ENCODE measurements at regions not wholly inside any gene's neighbourhood (a gene's known extent, or its start where the extent isn't known, plus 50 kb on each side); places are given as distances from the start of the nearest gene placed in this dataset.

- no peak overlapping the region for H3K4me3 ChIP-seq (ENCODE audit: low read depth, low read length)
- TF ChIP-seq CTCF (IDR thresholded peaks at IDR 0.05; ENCODE audit: low read depth, low read length): no peak
Measured at GRCh38 chr2:185428000-185428399, 310.6 kb upstream of the FSIP2 start.

- no peak overlapping the region for H3K4me3 ChIP-seq (ENCODE audit: low read depth, low read length)
- TF ChIP-seq CTCF (IDR thresholded peaks at IDR 0.05; ENCODE audit: low read depth, low read length): no peak
Measured at GRCh38 chr2:185433824-185434223, 304.8 kb upstream of the FSIP2 start.

- TF ChIP-seq CTCF (IDR thresholded peaks at IDR 0.05; ENCODE audit: low read depth, low read length): no peak
- H3K4me3 ChIP-seq (ENCODE audit: low read depth, low read length): no peak overlapping the region
Measured at GRCh38 chr2:185436787-185437372, 301.7 kb upstream of the FSIP2 start.

GRCh38 chr2:185441486-185442005 is 297.1 kb upstream of the FSIP2 start:
- H3K4me3 ChIP-seq (ENCODE audit: low read depth, low read length): no peak overlapping the region
- no peak for TF ChIP-seq CTCF (IDR thresholded peaks at IDR 0.05; ENCODE audit: low read depth, low read length)

GRCh38 chr2:185456517-185456916 is 282.1 kb upstream of the FSIP2 start:
- TF ChIP-seq CTCF (IDR thresholded peaks at IDR 0.05; ENCODE audit: low read depth, low read length): no peak
- H3K4me3 ChIP-seq (ENCODE audit: low read depth, low read length): no peak overlapping the region

- no peak overlapping the region for H3K4me3 ChIP-seq (ENCODE audit: low read depth, low read length)
- no peak for TF ChIP-seq CTCF (IDR thresholded peaks at IDR 0.05; ENCODE audit: low read depth, low read length)
Measured at GRCh38 chr2:185463481-185463880, 275.1 kb upstream of the FSIP2 start.

- no peak for TF ChIP-seq CTCF (IDR thresholded peaks at IDR 0.05; ENCODE audit: low read depth, low read length)
- no peak overlapping the region for H3K4me3 ChIP-seq (ENCODE audit: low read depth, low read length)
Measured at GRCh38 chr2:185466915-185467314, 271.7 kb upstream of the FSIP2 start.

Measured in WI38 (cell line).